Loucy (cell line): ENCODE measurements at regions not wholly inside any gene's neighbourhood (a gene's known extent, or its start where the extent isn't known, plus 50 kb on each side); places are given as distances from the start of the nearest gene placed in this dataset.

Experiments used
- H2AFZ ChIP-seq: fragments of 200-600 bp; sonication (generic); 2 replicates; pipeline ENCODE4 v1.6.0; 2016; ENCODE audit warnings: antibody characterized with exemption, mild to moderate bottlenecking, low read length, moderate library complexity
- H3F3A ChIP-seq: fragments of 200-600 bp; 2 replicates; pipeline ENCODE4 v1.6.0; 2016; ENCODE audit warnings: antibody characterized with exemption, low read depth, mild to moderate bottlenecking
- H3K27me3 ChIP-seq: fragments of 200-600 bp; sonication (generic); 2 replicates; pipeline ENCODE4 v1.6.1; 2014; ENCODE audit warnings: low read length, mild to moderate bottlenecking; ENCODE audit not compliant: insufficient read depth, poor library complexity, severe bottlenecking
- H3K36me3 ChIP-seq: fragments of 200-600 bp; sonication (generic); 2 replicates; pipeline ENCODE4 v1.6.1; 2016; ENCODE audit warnings: low read length; ENCODE audit not compliant: insufficient read depth
- H3K4me1 ChIP-seq: fragments of 200-600 bp; sonication (generic); 2 replicates; pipeline ENCODE4 v1.5.1; 2014; ENCODE audit warnings: low read length, mild to moderate bottlenecking; ENCODE audit not compliant: insufficient read depth, poor library complexity, severe bottlenecking
- H3K4me2 ChIP-seq: fragments of 200-600 bp; sonication (generic); 2 replicates; pipeline ENCODE4 v1.6.0; 2014; ENCODE audit warnings: antibody characterized with exemption, low read length, low read depth, mild to moderate bottlenecking; ENCODE audit not compliant: poor library complexity, severe bottlenecking
- H3K4me3 ChIP-seq: fragments of 200-600 bp; sonication (generic); 2 replicates; pipeline ENCODE4 v1.5.1; 2014; ENCODE audit warnings: low read length, mild to moderate bottlenecking, mixed read lengths; ENCODE audit not compliant: poor library complexity, severe bottlenecking
- H3K79me2 ChIP-seq: fragments of 200-600 bp; sonication (generic); 2 replicates; pipeline ENCODE4 v1.6.1; 2014; ENCODE audit warnings: low read length; ENCODE audit not compliant: insufficient read depth
- H3K9ac ChIP-seq: fragments of 200-600 bp; sonication (generic); 2 replicates; pipeline ENCODE4 v1.6.0; 2014; ENCODE audit warnings: mild to moderate bottlenecking, low read depth, low read length, moderate library complexity; ENCODE audit not compliant: poor library complexity, severe bottlenecking
- H3K9me2 ChIP-seq: fragments of 200-600 bp; sonication (generic); replicated peaks from 2 replicates; pipeline ENCODE4 v1.6.1; 2016; ENCODE audit warnings: low read depth, low read length, mixed read lengths
- H3K9me3 ChIP-seq: fragments of 200-600 bp; sonication (generic); 2 replicates; pipeline ENCODE4 v1.6.1; 2014; ENCODE audit warnings: mild to moderate bottlenecking, antibody characterized with exemption, low read length, low read depth; ENCODE audit not compliant: insufficient read depth
- H4K20me1 ChIP-seq: fragments of 200-600 bp; sonication (generic); 2 replicates; pipeline ENCODE4 v1.6.0; 2014; ENCODE audit warnings: antibody characterized with exemption, low read length, mild to moderate bottlenecking; ENCODE audit not compliant: insufficient read depth, poor library complexity, severe bottlenecking
- CTCF ChIP-seq: fragments of 200-600 bp; sonication (generic); conservative IDR thresholded peaks from 2 replicates; pipeline ENCODE4 v1.5.1; 2014; ENCODE audit warnings: mild to moderate bottlenecking, antibody characterized with exemption, low read length
- EZH2phosphoT487 ChIP-seq: fragments of 200-600 bp; IDR thresholded peaks from 2 replicates; pipeline ENCODE4 v1.6.1; 2018; ENCODE audit warnings: antibody characterized with exemption, mild to moderate bottlenecking, moderate library complexity, borderline replicate concordance

GRCh38 chr3:176274161-176274560 lies 923.1 kb downstream of the TBL1XR1 start:
- no peaks in the 10 kb centered on the region for H3F3A ChIP-seq
- no peak for TF ChIP-seq CTCF
- no peak overlapping the region for H3K4me2 ChIP-seq
- no peaks in the 10 kb centered on the region for H4K20me1 ChIP-seq
- no peaks in the 10 kb centered on the region for H3K4me1 ChIP-seq
- no peak overlapping the region for H3K4me3 ChIP-seq
- no peaks in the 10 kb centered on the region for H3K9me3 ChIP-seq
- no peaks in the 10 kb centered on the region for H3K36me3 ChIP-seq
- H3K79me2 ChIP-seq = no peaks in the 10 kb centered on the region
- H2AFZ ChIP-seq = no peak overlapping the region
- no peaks in the 10 kb centered on the region for H3K9me2 ChIP-seq
- H3K27me3 ChIP-seq = no peaks in the 10 kb centered on the region
- H3K9ac ChIP-seq = no peak overlapping the region

- Histone ChIP-seq H3K4me2 (no peak overlapping the region), H2AFZ (no peak overlapping the region), H4K20me1 (no peaks in the 10 kb centered on the region), H3F3A (no peaks in the 10 kb centered on the region), H3K79me2 (no peaks in the 10 kb centered on the region), H3K9me3 (peaks cover 3% of the 10 kb centered on the region; the same call in 1 of the 2 replicates), H3K27me3 (no peaks in the 10 kb centered on the region), H3K4me3 (no peak overlapping the region), H3K9ac (no peak overlapping the region), H3K36me3 (no peaks in the 10 kb centered on the region), H3K9me2 (no peaks in the 10 kb centered on the region), H3K4me1 (no peaks in the 10 kb centered on the region)
- TF ChIP-seq CTCF (no peak), EZH2phosphoT487 (no peak)
Measured at GRCh38 chr3:176262071-176262470, 935.2 kb downstream of the TBL1XR1 start.

- Histone ChIP-seq H3K27me3 (no peaks in the 10 kb centered on the region), H4K20me1 (no peaks in the 10 kb centered on the region), H2AFZ (no peak overlapping the region), H3K4me3 (no peak overlapping the region), H3K79me2 (no peaks in the 10 kb centered on the region), H3K4me1 (no peaks in the 10 kb centered on the region), H3K36me3 (no peaks in the 10 kb centered on the region), H3K9me3 (no peaks in the 10 kb centered on the region), H3F3A (no peaks in the 10 kb centered on the region), H3K9me2 (no peaks in the 10 kb centered on the region), H3K4me2 (no peak overlapping the region), H3K9ac (no peak overlapping the region)
- TF ChIP-seq CTCF = no peak
Measured at GRCh38 chr3:176247191-176247590, 950.1 kb downstream of the TBL1XR1 start.
